K562 (cell line): ENCODE measurements at regions not wholly inside any gene's neighbourhood (a gene's known extent, or its start where the extent isn't known, plus 50 kb on each side); places are given as distances from the start of the nearest gene placed in this dataset.

Source experiments
- ATAC-seq: fragments of 200-7000 bp; cut with Tn5 transposase; 3 replicates; pipeline ENCODE4 v1.9.1; 2020; ENCODE audit warnings: moderate library complexity
- BruUV-seq: library from RNA; stranded (reverse); fragments of 400-500 nt; replicated peaks from 2 replicates; lab custom pipeline; 2021; lab: Mats Ljungman, UMichigan
- CTCF ChIA-PET: fragments of 300-600 bp; formaldehyde crosslinking; extraction: SDS; loops from one replicate; lab custom pipeline; 2021; ENCODE audit warnings: low intra/inter-chr PET ratio; lab: Yijun Ruan, JAX
- POLR2A ChIA-PET: fragments of 300-600, 350-650 bp; sonication (Branson Sonifier 250); formaldehyde crosslinking; extraction: SDS; loops from one replicate; lab custom pipeline; 2021; ENCODE audit warnings: antibody characterized with exemption, inconsistent platforms; lab: Yijun Ruan, JAX
- DNase-seq, 4 experiments: peaks; one replicate each; pipeline versions ENCODE4 v3.0.0 to v3.0.0-alpha.2; 2011 to 2018; ENCODE audit warnings: low spot score in 3 of 4, mixed read lengths in 3 of 4; ENCODE audit errors: extremely low read depth in 1 of 4
- FAIRE-seq: peaks from 2 replicates; lab custom pipeline; 2011; peaks lifted over from hg19 to GRCh38; lab: Jason Lieb, UNC
- H2AFZ ChIP-seq: 2 replicates; pipeline ENCODE4 v1.6.0; 2011; ENCODE audit warnings: low read depth, low read length, control low read depth, inconsistent platforms
- H3K27ac ChIP-seq: fragments of 200-600 bp; 3 replicates; pipeline ENCODE4 v1.8.0; 2011; ENCODE audit warnings: low read depth, mild to moderate bottlenecking, control low read depth, inconsistent platforms, low read length, moderate library complexity, mixed read lengths; ENCODE audit errors: extremely low read depth
- H3K27me3 ChIP-seq, 2 experiments: fragments of 300-600 bp in 1 of 2; 2 replicates in 1 of 2; 3 replicates in 1 of 2; pipeline versions ENCODE4 v1.6.0 to v1.8.0; 2011; ENCODE audit warnings: inconsistent platforms in 2 of 2, low read length in 2 of 2, mild to moderate bottlenecking in 1 of 2, mixed read lengths in 1 of 2, moderate library complexity in 1 of 2; ENCODE audit not compliant: control insufficient read depth in 2 of 2, insufficient read depth in 2 of 2
- H3K36me3 ChIP-seq: fragments of 300-600 bp; 3 replicates; pipeline ENCODE4 v1.8.0; 2011; ENCODE audit warnings: mild to moderate bottlenecking, low read length, inconsistent platforms; ENCODE audit not compliant: control insufficient read depth, insufficient read depth
- H3K4me1 ChIP-seq, 2 experiments: fragments of 200-600 bp in 1 of 2; replicated peaks in 1 of 2; 2 replicates in 1 of 2; 3 replicates in 1 of 2; pipeline versions ENCODE4 v1.5.1 to v1.8.0; 2011; ENCODE audit warnings: inconsistent platforms in 2 of 2, low read length in 2 of 2, mild to moderate bottlenecking in 1 of 2, mixed read lengths in 1 of 2, moderate library complexity in 1 of 2; ENCODE audit not compliant: control insufficient read depth in 2 of 2, insufficient read depth in 2 of 2
- H3K4me2 ChIP-seq: 2 replicates; pipeline ENCODE4 v1.6.1; 2011; ENCODE audit warnings: low read length, control low read depth, inconsistent platforms, mixed read lengths; ENCODE audit not compliant: insufficient read depth
- H3K4me3 ChIP-seq: fragments of 200-600 bp; sonication (generic), shearing (Covaris generic); 2 replicates; pipeline ENCODE4 v1.5.1; 2016; ENCODE audit warnings: control low read depth, inconsistent platforms
- H3K79me2 ChIP-seq: fragments of 200-600 bp; 3 replicates; pipeline ENCODE4 v1.8.0; 2011; ENCODE audit warnings: low read length, inconsistent platforms; ENCODE audit not compliant: control insufficient read depth, insufficient read depth
- H3K9ac ChIP-seq, 2 experiments: 2 replicates each; pipeline versions ENCODE4 v1.6.0 to v1.6.1; 2011; ENCODE audit warnings: low read depth in 2 of 2, low read length in 2 of 2, control low read depth in 1 of 2, inconsistent platforms in 1 of 2, mild to moderate bottlenecking in 1 of 2, mixed read lengths in 1 of 2; ENCODE audit not compliant: insufficient read depth in 1 of 2
- H3K9me1 ChIP-seq: one replicate; pipeline ENCODE4 v1.6.0; 2011; ENCODE audit warnings: inconsistent platforms, mild to moderate bottlenecking, low read length, moderate library complexity; ENCODE audit not compliant: control insufficient read depth, insufficient read depth
- H3K9me3 ChIP-seq: replicated peaks from 2 replicates; pipeline ENCODE4 v1.5.1; 2011; ENCODE audit warnings: low read depth, low read length, inconsistent platforms; ENCODE audit not compliant: control insufficient read depth, insufficient read depth
- H4K20me1 ChIP-seq: replicated peaks from 2 replicates; pipeline ENCODE4 v1.6.1; 2011; ENCODE audit warnings: low read length, inconsistent platforms, mixed read lengths; ENCODE audit not compliant: control insufficient read depth, insufficient read depth
- CBX1 ChIP-seq: sonication (generic); IDR thresholded peaks from 2 replicates; pipeline ENCODE4 v1.6.1; 2016; ENCODE audit warnings: antibody characterized with exemption, low read depth, mild to moderate bottlenecking
- LCOR ChIP-seq: sonication (generic); formaldehyde crosslinking; IDR thresholded peaks from 2 replicates; pipeline ENCODE4 v1.8.0; 2022; ENCODE audit warnings: mild to moderate bottlenecking, missing genetic modification reagents
- MLX ChIP-seq, 2 experiments: fragments of 450-650 bp in 1 of 2; sonication (generic) in 1 of 2; formaldehyde crosslinking; conservative IDR thresholded peaks; 2 replicates each; pipeline versions ENCODE4 v1.4.0 to v1.8.1; 2020 to 2022; ENCODE audit warnings: mild to moderate bottlenecking in 1 of 2, missing genetic modification reagents in 1 of 2
- NR2C1 ChIP-seq, 2 experiments: fragments of 450-650 bp; IDR thresholded peaks; 2 replicates each; pipeline ENCODE4 v1.6.1; 2017; ENCODE audit warnings: mild to moderate bottlenecking in 2 of 2, antibody characterized with exemption in 1 of 2, inconsistent platforms in 1 of 2, missing compliant biosample characterization in 1 of 2, missing genetic modification characterization in 1 of 2
- PHB ChIP-seq: fragments of 250-450 bp; sonication (Bioruptor Pico); IDR thresholded peaks from 2 replicates; pipeline ENCODE4 v1.5.0; 2021
- TCF7L2 ChIP-seq: fragments of 150-350 bp; IDR thresholded peaks from 2 replicates; pipeline ENCODE4 v1.6.1; 2016; ENCODE audit warnings: low read depth, mild to moderate bottlenecking, low read length, moderate library complexity
- WGBS: fragments of 100-300 bp; shearing (Covaris generic); methylation state at CpG from one replicate; pipeline ENCODE4 v1.1.6; 2016; ENCODE audit warnings: low coverage, mixed read lengths; ENCODE audit not compliant: insufficient coverage; ENCODE audit errors: missing lambda C conversion rate; 5-methylcytosine and 5-hydroxymethylcytosine counted together
- in situ Hi-C: fragments of 300-500 bp; cut with MboI; formaldehyde crosslinking; loops from 4 replicates; pipeline ENCODE4 v1.15.0; 2018; ENCODE audit warnings: inconsistent platforms, mixed read lengths
- intact Hi-C: fragments of 100-400 bp; cut with micrococcal nuclease; formaldehyde crosslinking; loops from 2 replicates; pipeline ENCODE4 v1.14.2; 2022

GRCh38 chr9:88237991-88238571 is 99.8 kb upstream of the SPATA31C2 start:
- Histone ChIP-seq H4K20me1 (no peaks in the 10 kb centered on the region), H3K9ac (no peak overlapping the region), H2AFZ (no peak overlapping the region), H3K4me2 (no peak overlapping the region), H3K4me1 (no peaks in the 10 kb centered on the region; a peak in 1 of 5 replicates), H3K27me3 (peaks cover 0 to 21% of the 10 kb centered on the region in 2 experiments; a peak in 3 of 5 replicates), H3K9me1 (no peaks in the 10 kb centered on the region), H3K36me3 (no peaks in the 10 kb centered on the region), H3K27ac (no peak overlapping the region), H3K9me3 (no peaks in the 10 kb centered on the region), H3K79me2 (no peaks in the 10 kb centered on the region), H3K4me3 (no peak overlapping the region)
- ATAC-seq (no peak), DNase-seq (no peak), FAIRE-seq (no peak)
- ChIA-PET CTCF (no interaction called here), POLR2A (no interaction called here)
- 2% methylated on average over 10 of the region's 11 CpGs for WGBS
- TF ChIP-seq LCOR, result no peak
- TF ChIP-seq CBX1, result no peak
- TF ChIP-seq PHB, result no peak
- no peak for TF ChIP-seq TCF7L2
- TF ChIP-seq MLX (CRISPR knock-in tag; conservative IDR thresholded peaks at IDR 0.05), result no peak
- no peak for TF ChIP-seq NR2C1 (IDR thresholded peaks at IDR 0.05)
- TF ChIP-seq NR2C1 (tag; IDR thresholded peaks at IDR 0.05), result no peak
- no TSS peak for BruUV-seq
- intact Hi-C loops (no loop called here), in situ Hi-C loops (no loop called here)
